HepG2 (cell line): ENCODE measurements at regions not wholly inside any gene's neighbourhood (a gene's known extent, or its start where the extent isn't known, plus 50 kb on each side); places are given as distances from the start of the nearest gene placed in this dataset.
A peak's percentile ranks its signal among the peaks of the same experiment; 100 is the strongest.

Experiments
- ATAC-seq: fragments of 200-7000 bp; cut with Tn5 transposase; 3 replicates; pipeline ENCODE4 v1.9.1; 2020; ENCODE audit warnings: mild to moderate bottlenecking, moderate library complexity
- BruUV-seq: library from RNA; stranded (reverse); fragments of 400-500 nt; replicated peaks from 2 replicates; lab custom pipeline; 2021; lab: Mats Ljungman, UMichigan
- CTCF ChIA-PET: fragments of 300-600 bp; formaldehyde crosslinking; extraction: SDS; loops from one replicate; lab custom pipeline; 2021; ENCODE audit warnings: low total read pairs, inconsistent platforms, low intra/inter-chr PET ratio; lab: Yijun Ruan, JAX
- POLR2A ChIA-PET: fragments of 350-600 bp; sonication (Branson Sonifier 250); formaldehyde crosslinking; loops from one replicate; lab custom pipeline; 2020; ENCODE audit warnings: antibody characterized with exemption, inconsistent platforms; lab: Yijun Ruan, JAX
- DNase-seq: peaks from one replicate; pipeline ENCODE4 v3.0.0-alpha.2; 2015; ENCODE audit warnings: low spot score
- FAIRE-seq: peaks from 3 replicates; lab custom pipeline; 2011; peaks lifted over from hg19 to GRCh38; lab: Jason Lieb, UNC
- H2AFZ ChIP-seq: one replicate; pipeline ENCODE4 v1.6.1; 2011; ENCODE audit warnings: low read length, inconsistent platforms
- H3K27ac ChIP-seq: fragments of 300-600 bp; 3 replicates; pipeline ENCODE4 v1.8.0; 2011; ENCODE audit warnings: mixed run types, mild to moderate bottlenecking, mixed read lengths, low read length, inconsistent platforms; ENCODE audit not compliant: insufficient read depth; ENCODE audit errors: extremely low read length
- H3K27me3 ChIP-seq, 2 experiments: fragments of 200-600 bp in 1 of 2; 2 replicates in 1 of 2; 3 replicates in 1 of 2; pipeline versions ENCODE4 v1.6.0 to v1.8.0; 2011; ENCODE audit warnings: low read length in 2 of 2, mild to moderate bottlenecking in 2 of 2, moderate library complexity in 2 of 2, inconsistent platforms in 1 of 2; ENCODE audit not compliant: insufficient read depth in 2 of 2, control insufficient read depth in 1 of 2
- H3K36me3 ChIP-seq, 2 experiments: fragments of 200-600 bp in 1 of 2; replicated peaks in 1 of 2; 2 replicates in 1 of 2; 3 replicates in 1 of 2; pipeline versions ENCODE4 v1.5.1 to v1.8.0; 2011; ENCODE audit warnings: low read length in 2 of 2, inconsistent platforms in 1 of 2; ENCODE audit not compliant: insufficient read depth in 2 of 2, control insufficient read depth in 1 of 2
- H3K4me1 ChIP-seq: 2 replicates; pipeline ENCODE4 v1.5.1; 2012; ENCODE audit warnings: low read length, inconsistent platforms; ENCODE audit not compliant: insufficient read depth
- H3K4me2 ChIP-seq: 2 replicates; pipeline ENCODE4 v1.6.0; 2011; ENCODE audit warnings: low read depth, low read length, inconsistent platforms
- H3K4me3 ChIP-seq, 3 experiments: fragments of 200-600 bp in 1 of 3; sonication (generic), shearing (Covaris generic) in 1 of 3; replicated peaks in 1 of 3; 2 replicates each; pipeline ENCODE4 v1.5.1; 2011 to 2016; ENCODE audit warnings: low read length in 3 of 3, inconsistent platforms in 2 of 3, low read depth in 2 of 3, mild to moderate bottlenecking in 2 of 3, control low read depth in 1 of 3, mixed read lengths in 1 of 3; ENCODE audit not compliant: insufficient read depth in 1 of 3
- H3K79me2 ChIP-seq: one replicate; pipeline ENCODE4 v1.6.1; 2011; ENCODE audit warnings: low read length, inconsistent platforms; ENCODE audit not compliant: insufficient read depth
- H3K9ac ChIP-seq: 2 replicates; pipeline ENCODE4 v1.6.0; 2011; ENCODE audit warnings: mild to moderate bottlenecking, low read depth, low read length, inconsistent platforms; ENCODE audit not compliant: insufficient read depth
- H3K9me3 ChIP-seq: 2 replicates; pipeline ENCODE4 v1.5.1; 2012; ENCODE audit warnings: mild to moderate bottlenecking, low read length
- H4K20me1 ChIP-seq: 2 replicates; pipeline ENCODE4 v1.6.0; 2011; ENCODE audit warnings: inconsistent platforms, mild to moderate bottlenecking, low read length, moderate library complexity; ENCODE audit not compliant: insufficient read depth
- ATF7 ChIP-seq, 2 experiments: fragments of 450-650 bp in 1 of 2; sonication (generic) in 1 of 2; formaldehyde crosslinking in 1 of 2; IDR thresholded peaks; 2 replicates each; pipeline versions ENCODE4 v1.4.0 to v1.6.1; 2016 to 2020; ENCODE audit warnings: antibody characterized with exemption in 1 of 2, mild to moderate bottlenecking in 1 of 2, missing genetic modification reagents in 1 of 2
- CREB1 ChIP-seq, 2 experiments: fragments of 450-650 bp in 1 of 2; IDR thresholded peaks; 2 replicates each; pipeline ENCODE4 v1.6.1; 2016 to 2017; ENCODE audit warnings: control low read depth in 1 of 2, mild to moderate bottlenecking in 1 of 2, missing compliant biosample characterization in 1 of 2, missing genetic modification characterization in 1 of 2
- ETV5 ChIP-seq: IDR thresholded peaks from 2 replicates; pipeline ENCODE4 v1.6.1; 2018; ENCODE audit warnings: missing biosample characterization, missing genetic modification reagents, inconsistent platforms, borderline replicate concordance
- HMG20B ChIP-seq: conservative IDR thresholded peaks from 2 replicates; pipeline ENCODE4 v1.6.1; 2016; ENCODE audit warnings: missing genetic modification reagents, missing compliant biosample characterization
- MXD4 ChIP-seq: IDR thresholded peaks from 2 replicates; pipeline ENCODE4 v1.6.1; 2016; ENCODE audit warnings: mild to moderate bottlenecking, missing biosample characterization, missing genetic modification reagents
- NBN ChIP-seq: fragments of 450-650 bp; conservative IDR thresholded peaks from 2 replicates; pipeline ENCODE4 v1.6.1; 2017
- NFE2 ChIP-seq: sonication (generic); formaldehyde crosslinking; IDR thresholded peaks from 2 replicates; pipeline ENCODE4 v1.4.0; 2020; ENCODE audit warnings: missing genetic modification reagents
- POGZ ChIP-seq: sonication (generic); formaldehyde crosslinking; IDR thresholded peaks from 2 replicates; pipeline ENCODE4 v1.4.0; 2020; ENCODE audit warnings: mild to moderate bottlenecking, missing genetic modification reagents
- REL ChIP-seq: sonication (generic); formaldehyde crosslinking; conservative IDR thresholded peaks from 2 replicates; pipeline ENCODE4 v1.8.0; 2022; ENCODE audit warnings: mild to moderate bottlenecking, missing genetic modification reagents, moderate library complexity
- REXO4 ChIP-seq: sonication (generic); formaldehyde crosslinking; IDR thresholded peaks from 2 replicates; pipeline ENCODE4 v1.8.0; 2022; ENCODE audit warnings: missing genetic modification reagents, mild to moderate bottlenecking, borderline replicate concordance
- RNF2 ChIP-seq: fragments of 450-650 bp; conservative IDR thresholded peaks from 2 replicates; pipeline ENCODE4 v1.6.1; 2016; ENCODE audit warnings: low read depth
- ZNF337 ChIP-seq: sonication (generic); formaldehyde crosslinking; IDR thresholded peaks from 2 replicates; pipeline ENCODE4 v1.5.1; 2020; ENCODE audit warnings: missing genetic modification reagents, low read depth, mild to moderate bottlenecking, borderline replicate concordance
- ZNF468 ChIP-seq: sonication (generic); formaldehyde crosslinking; IDR thresholded peaks from 2 replicates; pipeline ENCODE4 v1.8.0; 2022; ENCODE audit warnings: mild to moderate bottlenecking, moderate library complexity, missing genetic modification reagents
- ZNF546 ChIP-seq: sonication (generic); formaldehyde crosslinking; conservative IDR thresholded peaks from 2 replicates; pipeline ENCODE4 v1.8.1; 2023; ENCODE audit warnings: mild to moderate bottlenecking, missing genetic modification reagents
- ZNF547 ChIP-seq: sonication (generic); formaldehyde crosslinking; IDR thresholded peaks from 2 replicates; pipeline ENCODE4 v1.5.1; 2020; ENCODE audit warnings: mild to moderate bottlenecking, missing genetic modification reagents
- WGBS: methylation state at CpG from one replicate; pipeline ENCODE4 v1.1.6; 2017; ENCODE audit warnings: low lambda C conversion rate; 5-methylcytosine and 5-hydroxymethylcytosine counted together
- in situ Hi-C: cut with HindIII; loops from 2 replicates; pipeline ENCODE4 v1.10.0; 2017; ENCODE audit warnings: low pct_unique_long_range_greater_than_20kb; ENCODE audit not compliant: extremely low pct_ligation_motif_present
- intact Hi-C: fragments of 100-400 bp; cut with micrococcal nuclease; formaldehyde crosslinking; loops from one replicate; pipeline ENCODE4 v1.10.0; 2022; ENCODE audit not compliant: unreplicated experiment
- TF ChIP-seq, protein P1 (sequence below): sonication (generic); formaldehyde crosslinking; IDR thresholded peaks from 2 replicates; pipeline ENCODE4 v1.5.0; 2020; ENCODE audit warnings: missing genetic modification reagents
- TF ChIP-seq, protein P2 (sequence below): sonication (generic); formaldehyde crosslinking; IDR thresholded peaks from 2 replicates; pipeline ENCODE4 v1.8.0; 2022; ENCODE audit warnings: mild to moderate bottlenecking, missing genetic modification reagents, borderline replicate concordance

DNA sequence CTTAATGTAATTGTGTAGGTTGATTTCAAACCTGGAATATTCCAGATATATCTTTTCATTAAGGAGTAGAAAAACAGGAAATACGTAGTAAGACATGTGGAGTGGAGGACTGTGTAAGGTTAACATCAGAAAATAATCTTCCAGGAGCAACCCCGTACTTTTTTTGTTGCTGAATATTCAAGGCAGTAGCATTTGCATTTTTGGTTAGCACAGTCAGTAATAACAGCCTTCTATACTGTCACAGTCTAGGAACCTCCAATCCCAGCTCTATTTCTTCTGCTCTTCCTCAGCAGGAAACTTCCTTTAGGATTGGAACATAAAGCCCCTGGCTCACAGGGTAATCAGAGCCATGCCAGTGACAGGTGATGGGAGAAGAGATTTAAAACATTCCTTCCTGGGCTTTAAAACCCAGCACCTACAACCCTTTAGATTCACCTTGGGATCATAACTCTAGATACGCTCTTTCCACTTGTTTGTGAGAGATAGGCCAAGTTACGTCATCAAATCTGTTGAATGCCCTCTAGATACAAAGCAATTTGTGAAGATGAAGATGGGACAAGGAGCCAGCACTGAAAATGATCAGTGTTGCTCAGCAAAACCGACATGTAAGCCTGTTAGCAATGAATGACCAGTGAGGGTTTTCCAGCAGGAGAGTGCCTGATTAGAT, 248.5 kb upstream of the NPY start:
- Histone ChIP-seq H2AFZ (no peak overlapping the region), H3K27me3 (no peaks in the 10 kb centered on the region), H4K20me1 (no peaks in the 10 kb centered on the region), H3K79me2 (no peaks in the 10 kb centered on the region), H3K9ac (no peak overlapping the region), H3K9me3 (no peaks in the 10 kb centered on the region), H3K27ac (no peak overlapping the region), H3K4me3 (no peak overlapping the region; a peak in 1 of 6 replicates), H3K36me3 (no peaks in the 10 kb centered on the region), H3K4me1 (no peaks in the 10 kb centered on the region), H3K4me2 (peak overlapping the region; percentile 24)
- FAIRE-seq (no peak), ATAC-seq (no peak), DNase-seq (no peak)
- CTCF ChIA-PET = no interaction called here
- intact Hi-C loops = no loop called here
- BruUV-seq = no TSS peak
- in situ Hi-C loops = no loop called here
- 14% methylated on average over 5 of the region's 5 CpGs for WGBS
- TF ChIP-seq, protein P1, sequence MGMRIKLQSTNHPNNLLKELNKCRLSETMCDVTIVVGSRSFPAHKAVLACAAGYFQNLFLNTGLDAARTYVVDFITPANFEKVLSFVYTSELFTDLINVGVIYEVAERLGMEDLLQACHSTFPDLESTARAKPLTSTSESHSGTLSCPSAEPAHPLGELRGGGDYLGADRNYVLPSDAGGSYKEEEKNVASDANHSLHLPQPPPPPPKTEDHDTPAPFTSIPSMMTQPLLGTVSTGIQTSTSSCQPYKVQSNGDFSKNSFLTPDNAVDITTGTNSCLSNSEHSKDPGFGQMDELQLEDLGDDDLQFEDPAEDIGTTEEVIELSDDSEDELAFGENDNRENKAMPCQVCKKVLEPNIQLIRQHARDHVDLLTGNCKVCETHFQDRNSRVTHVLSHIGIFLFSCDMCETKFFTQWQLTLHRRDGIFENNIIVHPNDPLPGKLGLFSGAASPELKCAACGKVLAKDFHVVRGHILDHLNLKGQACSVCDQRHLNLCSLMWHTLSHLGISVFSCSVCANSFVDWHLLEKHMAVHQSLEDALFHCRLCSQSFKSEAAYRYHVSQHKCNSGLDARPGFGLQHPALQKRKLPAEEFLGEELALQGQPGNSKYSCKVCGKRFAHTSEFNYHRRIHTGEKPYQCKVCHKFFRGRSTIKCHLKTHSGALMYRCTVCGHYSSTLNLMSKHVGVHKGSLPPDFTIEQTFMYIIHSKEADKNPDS (CRISPR knock-in tag) = no peak
- TF ChIP-seq ATF7 (IDR thresholded peaks at IDR 0.05) (peak; percentile 73), ATF7 (CRISPR knock-in tag; IDR thresholded peaks at IDR 0.05) (no peak), CREB1 (IDR thresholded peaks at IDR 0.05) (peak; percentile 79), CREB1 (CRISPR knock-in tag; IDR thresholded peaks at IDR 0.05) (no peak), MXD4 (CRISPR knock-in tag) (no peak)
- POLR2A ChIA-PET = no interaction called here

DNA sequence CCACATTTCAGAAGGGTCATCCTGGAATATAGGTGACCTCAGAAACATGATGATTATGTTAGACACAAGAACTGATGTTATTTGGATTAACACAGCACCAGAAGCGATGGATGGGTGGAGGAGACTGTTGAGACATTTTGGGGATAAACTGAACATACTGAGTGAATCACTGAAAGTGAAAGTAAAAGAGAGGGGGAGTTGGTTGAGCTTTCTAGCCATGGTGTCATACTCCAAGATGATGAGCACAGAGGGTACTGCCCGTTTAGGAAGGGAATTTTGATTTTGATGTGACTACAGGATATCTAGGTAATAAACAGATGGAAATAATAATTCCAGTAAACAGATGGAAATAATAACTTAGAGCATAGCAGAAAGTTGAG, 248.0 kb upstream of the NPY start:
- BruUV-seq = no TSS peak
- in situ Hi-C loops = no loop called here
- FAIRE-seq = no peak
- intact Hi-C loops = no loop called here
- no peaks in the 10 kb centered on the region for H4K20me1 ChIP-seq
- peak overlapping the region; percentile 24 for H3K4me2 ChIP-seq
- no peaks in the 10 kb centered on the region for H3K9me3 ChIP-seq
- ChIA-PET CTCF (no interaction called here), POLR2A (no interaction called here)
- no peaks in the 10 kb centered on the region for H3K36me3 ChIP-seq
- ATAC-seq = no peak
- no peak overlapping the region; a peak in 1 of 6 replicates for H3K4me3 ChIP-seq
- no peaks in the 10 kb centered on the region for H3K4me1 ChIP-seq
- no peak overlapping the region for H3K27ac ChIP-seq
- H3K9ac ChIP-seq = no peak overlapping the region
- WGBS = 0% methylated on average over 2 of the region's 2 CpGs
- H3K27me3 ChIP-seq = no peaks in the 10 kb centered on the region
- no peak overlapping the region for H2AFZ ChIP-seq
- DNase-seq = no peak
- no peaks in the 10 kb centered on the region for H3K79me2 ChIP-seq
- no peak for TF ChIP-seq REXO4 (CRISPR knock-in tag)
- TF ChIP-seq HMG20B (CRISPR knock-in tag) = no peak
- TF ChIP-seq NFE2 (CRISPR knock-in tag) = no peak
- TF ChIP-seq ZNF546 = no peak
- TF ChIP-seq ETV5 (CRISPR knock-in tag) = no peak
- TF ChIP-seq REL (CRISPR knock-in tag) = no peak
- TF ChIP-seq RNF2 = no peak
- TF ChIP-seq ZNF547 (CRISPR knock-in tag) = no peak
- no peak for TF ChIP-seq ZNF337 (CRISPR knock-in tag)
- TF ChIP-seq ZNF468 (CRISPR knock-in tag) = no peak
- no peak for TF ChIP-seq NBN
- no peak for TF ChIP-seq POGZ (CRISPR knock-in tag)
- TF ChIP-seq, protein P2, sequence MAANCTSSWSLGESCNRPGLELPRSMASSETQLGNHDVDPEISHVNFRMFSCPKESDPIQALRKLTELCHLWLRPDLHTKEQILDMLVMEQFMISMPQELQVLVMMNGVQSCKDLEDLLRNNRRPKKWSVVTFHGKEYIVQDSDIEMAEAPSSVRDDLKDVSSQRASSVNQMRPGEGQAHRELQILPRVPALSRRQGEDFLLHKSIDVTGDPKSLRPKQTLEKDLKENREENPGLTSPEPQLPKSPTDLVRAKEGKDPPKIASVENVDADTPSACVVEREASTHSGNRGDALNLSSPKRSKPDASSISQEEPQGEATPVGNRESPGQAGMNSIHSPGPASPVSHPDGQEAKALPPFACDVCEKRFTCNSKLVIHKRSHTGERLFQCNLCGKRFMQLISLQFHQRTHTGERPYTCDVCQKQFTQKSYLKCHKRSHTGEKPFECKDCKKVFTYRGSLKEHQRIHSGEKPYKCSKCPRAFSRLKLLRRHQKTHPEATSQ (CRISPR knock-in tag) = no peak
